ENCODE measurements at regions not wholly inside any gene's neighbourhood (a gene's known extent, or its start where the extent isn't known, plus 50 kb on each side); places are given as distances from the start of the nearest gene placed in this dataset.

DNA sequence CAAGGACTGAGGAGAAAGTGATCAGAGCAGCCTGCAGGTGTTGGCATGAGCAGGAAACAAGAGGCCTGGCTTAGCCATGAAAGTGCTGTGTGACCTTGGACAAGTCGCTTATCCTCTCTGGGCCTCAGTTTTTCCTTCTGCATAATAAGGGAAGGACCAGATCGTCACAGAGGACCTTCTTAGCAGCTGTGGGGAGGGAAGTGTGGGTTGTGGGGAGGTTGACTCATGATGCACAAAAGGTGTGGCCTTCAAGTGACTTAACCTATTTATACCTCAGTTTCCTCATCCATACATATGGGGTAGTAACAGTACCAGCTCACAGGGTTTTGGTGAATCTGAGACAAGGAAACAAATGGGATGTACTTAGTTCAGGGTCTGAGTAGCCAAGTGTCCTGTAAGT, 658.8 kb downstream of the MATN1 start:
- H3K4me1 Mint-ChIP-seq (ENCODE audit: low read depth, unreplicated experiment) = peaks cover 10% of the 10 kb centered on the region
- no peak overlapping the region for H3K27ac Mint-ChIP-seq (ENCODE audit: unreplicated experiment)
- FAIRE-seq = no peak

DNA sequence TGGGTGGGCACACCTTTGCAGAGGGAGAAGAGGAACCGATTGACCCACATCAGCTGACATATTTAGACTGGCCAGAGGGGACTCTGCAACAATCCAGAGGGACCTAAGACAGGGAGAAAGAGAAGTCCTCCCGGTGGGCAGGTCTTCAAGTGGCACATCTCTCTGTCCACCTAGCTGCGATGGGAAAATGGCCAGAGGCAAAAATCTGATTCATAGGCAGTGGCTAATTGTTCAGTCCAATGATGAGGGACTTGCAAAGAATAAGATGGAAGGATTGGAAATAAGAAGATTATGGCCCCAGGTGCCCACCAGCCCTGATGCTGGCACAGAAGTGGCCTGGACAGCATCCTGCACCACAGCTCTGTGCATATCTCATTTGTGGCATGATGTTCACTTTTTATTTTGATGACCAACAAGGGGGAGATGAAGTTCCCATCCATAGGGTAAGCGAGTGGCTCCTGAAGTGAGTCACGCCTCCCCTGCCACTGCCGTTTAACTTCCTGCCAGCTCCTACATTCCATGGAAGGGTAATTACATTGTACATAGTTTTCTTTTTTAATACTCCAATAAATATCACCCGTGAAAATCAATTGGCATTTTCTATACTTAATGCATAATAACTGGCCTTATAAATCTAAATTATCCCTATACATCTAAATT, 659.6 kb downstream of the MATN1 start:
- DNase-seq (ENCODE audit: low read depth) = no peak
- Histone ChIP-seq H2AFZ (ENCODE audit: low read depth, low read length) (no peak overlapping the region), H3K4me2 (ENCODE audit: low read length) (no peak overlapping the region), H3K4me1 (ENCODE audit: insufficient read depth, low read length) (peaks cover 2% of the 10 kb centered on the region), H3K4me3 (ENCODE audit: insufficient read depth, low read depth, low read length) (no peak overlapping the region), H3K36me3 (ENCODE audit: insufficient read depth, low read length) (no peaks in the 10 kb centered on the region), H3K27me3 (ENCODE audit: insufficient read depth, low read length) (no peaks in the 10 kb centered on the region), H3K9me3 (ENCODE audit: insufficient read depth, low read depth, low read length) (no peaks in the 10 kb centered on the region), H3K9ac (ENCODE audit: low read length) (no peak overlapping the region), H4K20me1 (ENCODE audit: insufficient read depth, low read length) (no peaks in the 10 kb centered on the region), H3K27ac (ENCODE audit: low read depth, low read length) (no peak overlapping the region), H3K79me2 (ENCODE audit: insufficient read depth, low read length) (no peaks in the 10 kb centered on the region)
- no peak overlapping the region for H3K27ac Mint-ChIP-seq (ENCODE audit: unreplicated experiment)
- no peaks in the 10 kb centered on the region for H3K36me3 Mint-ChIP-seq (ENCODE audit: low read depth, unreplicated experiment)
- H3K27me3 Mint-ChIP-seq (ENCODE audit: low read depth, unreplicated experiment) = peaks cover 4% of the 10 kb centered on the region
- no peak for TF ChIP-seq EZH2 (IDR thresholded peaks at IDR 0.05; ENCODE audit: insufficient read depth, low read length)
- TF ChIP-seq, protein P1, sequence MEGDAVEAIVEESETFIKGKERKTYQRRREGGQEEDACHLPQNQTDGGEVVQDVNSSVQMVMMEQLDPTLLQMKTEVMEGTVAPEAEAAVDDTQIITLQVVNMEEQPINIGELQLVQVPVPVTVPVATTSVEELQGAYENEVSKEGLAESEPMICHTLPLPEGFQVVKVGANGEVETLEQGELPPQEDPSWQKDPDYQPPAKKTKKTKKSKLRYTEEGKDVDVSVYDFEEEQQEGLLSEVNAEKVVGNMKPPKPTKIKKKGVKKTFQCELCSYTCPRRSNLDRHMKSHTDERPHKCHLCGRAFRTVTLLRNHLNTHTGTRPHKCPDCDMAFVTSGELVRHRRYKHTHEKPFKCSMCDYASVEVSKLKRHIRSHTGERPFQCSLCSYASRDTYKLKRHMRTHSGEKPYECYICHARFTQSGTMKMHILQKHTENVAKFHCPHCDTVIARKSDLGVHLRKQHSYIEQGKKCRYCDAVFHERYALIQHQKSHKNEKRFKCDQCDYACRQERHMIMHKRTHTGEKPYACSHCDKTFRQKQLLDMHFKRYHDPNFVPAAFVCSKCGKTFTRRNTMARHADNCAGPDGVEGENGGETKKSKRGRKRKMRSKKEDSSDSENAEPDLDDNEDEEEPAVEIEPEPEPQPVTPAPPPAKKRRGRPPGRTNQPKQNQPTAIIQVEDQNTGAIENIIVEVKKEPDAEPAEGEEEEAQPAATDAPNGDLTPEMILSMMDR (IDR thresholded peaks at IDR 0.05; ENCODE audit: insufficient read depth, low read depth, low read length) = no peak
- no peak for FAIRE-seq
- peaks cover 15% of the 10 kb centered on the region for H3K4me1 Mint-ChIP-seq (ENCODE audit: low read depth, unreplicated experiment)
- no peaks in the 10 kb centered on the region for H3K9me3 Mint-ChIP-seq (ENCODE audit: unreplicated experiment)
- H3K4me3 Mint-ChIP-seq (ENCODE audit: unreplicated experiment) = no peak overlapping the region

More for the DNA sequence above, 658.8 kb downstream of the MATN1 start:
- no peaks in the 10 kb centered on the region for H3K9me3 Mint-ChIP-seq (ENCODE audit: unreplicated experiment)
- Histone ChIP-seq H3K36me3 (ENCODE audit: insufficient read depth, low read length) (no peaks in the 10 kb centered on the region), H4K20me1 (ENCODE audit: insufficient read depth, low read length) (no peaks in the 10 kb centered on the region), H3K27me3 (ENCODE audit: insufficient read depth, low read length) (no peaks in the 10 kb centered on the region), H3K79me2 (ENCODE audit: insufficient read depth, low read length) (no peaks in the 10 kb centered on the region), H3K4me2 (ENCODE audit: low read length) (no peak overlapping the region), H2AFZ (ENCODE audit: low read depth, low read length) (no peak overlapping the region), H3K9me3 (ENCODE audit: insufficient read depth, low read depth, low read length) (no peaks in the 10 kb centered on the region), H3K4me3 (ENCODE audit: insufficient read depth, low read depth, low read length) (no peak overlapping the region), H3K9ac (ENCODE audit: low read length) (no peak overlapping the region), H3K27ac (ENCODE audit: low read depth, low read length) (no peak overlapping the region), H3K4me1 (ENCODE audit: insufficient read depth, low read length) (peaks cover 2% of the 10 kb centered on the region)
- TF ChIP-seq EZH2 (IDR thresholded peaks at IDR 0.05; ENCODE audit: insufficient read depth, low read length) = no peak
- TF ChIP-seq, protein P1 (IDR thresholded peaks at IDR 0.05; ENCODE audit: insufficient read depth, low read depth, low read length) = no peak
- H3K27me3 Mint-ChIP-seq (ENCODE audit: low read depth, unreplicated experiment) = peaks cover 5% of the 10 kb centered on the region
- no peak overlapping the region for H3K4me3 Mint-ChIP-seq (ENCODE audit: unreplicated experiment)
- no peak for DNase-seq (ENCODE audit: low read depth)
- no peaks in the 10 kb centered on the region for H3K36me3 Mint-ChIP-seq (ENCODE audit: low read depth, unreplicated experiment)
